GM21723 (cell line): ENCODE measurements at regions not wholly inside any gene's neighbourhood (a gene's known extent, or its start where the extent isn't known, plus 50 kb on each side); places are given as distances from the start of the nearest gene placed in this dataset.
"Not testable (repeated sequence)": the region's sequence is repeated elsewhere in the genome, so short reads cannot be mapped to it uniquely, and the experiment has no call there.

Source experiments
- ATAC-seq: cut with Tn5 transposase; IDR thresholded peaks from one replicate; pipeline ENCODE4 v1.9.1; 2021; ENCODE audit warnings: mild to moderate bottlenecking, moderate library complexity; ENCODE audit not compliant: unreplicated experiment

GRCh38 chr3:161894657-161895056 is 398.0 kb downstream of the OTOL1 start:
- ATAC-seq, result no peak

GRCh38 chr3:161905520-161906132 is 409.0 kb downstream of the OTOL1 start:
- no peak for ATAC-seq

GRCh38 chr3:161913786-161914389 is 417.3 kb downstream of the OTOL1 start:
- no peak for ATAC-seq

GRCh38 chr3:161914703-161915417 is 418.3 kb downstream of the OTOL1 start:
- no peak for ATAC-seq

- no peak for ATAC-seq
These were observed 418.8 kb downstream of the OTOL1 start for GRCh38 chr3:161915418-161915750.

GRCh38 chr3:161920196-161920595 is 423.6 kb downstream of the OTOL1 start:
- no peak for ATAC-seq

GRCh38 chr3:161925749-161926360 is 429.2 kb downstream of the OTOL1 start:
- no peak for ATAC-seq

DNA sequence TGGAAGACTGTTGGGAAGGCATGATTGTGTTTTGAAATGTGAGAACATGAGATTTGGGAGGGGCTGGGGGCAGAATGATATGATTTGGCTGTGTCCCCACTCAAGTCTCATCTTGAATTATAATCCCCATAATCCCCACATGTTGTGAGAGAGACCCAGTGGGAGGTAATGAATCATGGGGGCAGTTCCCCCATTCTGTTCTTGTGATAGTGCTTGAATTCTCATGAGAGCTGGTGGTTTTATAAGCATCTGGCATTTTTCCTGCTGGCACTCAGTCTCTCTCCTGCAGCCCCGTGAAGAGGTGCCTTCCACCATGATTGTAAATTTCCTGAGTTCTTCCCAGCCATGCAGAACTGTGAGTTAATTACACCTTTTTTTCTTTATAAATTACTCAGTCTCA is 430.5 kb downstream of the OTOL1 start:
- ATAC-seq, result no peak

GRCh38 chr3:161939918-161940620 is 443.5 kb downstream of the OTOL1 start:
- no peak for ATAC-seq

- no peak for ATAC-seq
These were observed 444.0 kb downstream of the OTOL1 start for GRCh38 chr3:161940621-161940965.

DNA sequence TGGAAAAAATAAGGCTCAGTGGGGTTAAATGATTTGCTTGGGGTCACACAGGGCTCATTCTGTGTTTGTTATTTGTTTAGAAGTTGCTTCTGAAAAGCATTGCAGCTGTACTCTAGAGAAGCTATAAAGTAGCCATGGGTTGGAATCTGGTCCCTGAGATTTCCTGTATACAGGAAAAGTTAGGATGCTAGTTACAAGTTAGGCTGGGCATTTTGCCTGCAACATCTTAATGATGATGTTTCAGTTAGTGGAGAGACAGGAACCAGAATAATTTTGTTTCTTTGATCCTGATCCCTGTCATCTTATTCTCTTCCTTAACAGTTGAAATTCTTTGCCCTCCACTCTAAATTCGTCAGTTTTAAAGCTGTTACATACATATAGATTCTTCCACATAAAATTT is 445.3 kb downstream of the OTOL1 start:
- ATAC-seq, result no peak

DNA sequence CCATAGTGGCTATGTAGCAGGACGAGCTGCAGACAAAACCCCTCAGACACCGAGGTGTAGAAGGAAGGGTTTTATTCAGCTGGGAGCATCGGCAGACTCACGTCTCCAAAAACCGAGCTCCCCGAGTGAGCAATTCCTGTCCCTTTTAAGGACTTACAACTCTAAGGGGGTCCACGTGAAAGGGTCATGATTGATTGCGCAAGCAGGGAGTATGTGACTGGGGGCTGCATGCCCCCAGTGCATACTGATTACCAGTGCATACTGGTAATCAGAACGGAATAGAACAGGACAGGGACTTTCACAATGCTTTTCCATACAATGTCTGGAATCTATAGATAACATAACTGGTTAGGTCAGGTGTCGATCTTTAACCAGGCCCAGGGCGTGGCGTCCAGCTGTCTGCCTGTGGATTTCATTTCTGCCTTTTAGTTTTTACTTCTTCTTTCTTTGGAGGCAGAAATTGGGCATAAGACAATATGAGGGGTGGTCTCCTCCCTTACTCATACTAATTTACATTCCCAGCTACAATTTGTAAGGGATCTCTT is 447.3 kb downstream of the OTOL1 start:
- not testable (repeated sequence) for ATAC-seq

- no peak for ATAC-seq
These were observed 449.9 kb downstream of the OTOL1 start for GRCh38 chr3:161946443-161946960.

- no peak for ATAC-seq
These were observed 453.8 kb downstream of the OTOL1 start for GRCh38 chr3:161950318-161950868.

GRCh38 chr3:161957467-161957866 is 460.9 kb downstream of the OTOL1 start:
- no peak for ATAC-seq

- no peak for ATAC-seq
These were observed 468.2 kb downstream of the OTOL1 start for GRCh38 chr3:161964857-161965256.

- no peak for ATAC-seq
These were observed 473.3 kb downstream of the OTOL1 start for GRCh38 chr3:161969867-161970266.

- no peak for ATAC-seq
These were observed 478.6 kb downstream of the OTOL1 start for GRCh38 chr3:161975201-161975600.

GRCh38 chr3:161977063-161977462 is 480.5 kb downstream of the OTOL1 start:
- ATAC-seq, result no peak

DNA sequence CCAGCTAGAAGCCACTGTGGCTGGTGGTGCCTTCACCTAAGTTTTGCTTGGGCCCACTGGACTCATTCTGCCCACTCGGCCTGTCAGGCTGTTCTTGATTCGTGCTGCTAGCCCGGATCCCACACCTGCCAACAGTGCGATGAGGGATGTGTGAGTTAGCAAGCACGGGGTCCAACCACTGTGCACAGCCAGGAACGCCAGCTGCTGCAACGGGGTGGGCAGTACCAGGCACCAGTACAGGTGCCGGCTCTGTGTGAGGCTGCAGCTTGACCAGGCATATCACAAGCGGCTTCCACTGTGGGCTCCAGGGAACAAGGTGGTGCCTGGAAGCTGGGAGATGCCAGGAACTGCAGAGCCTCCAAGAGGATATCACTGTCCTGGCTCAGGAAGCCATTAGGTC is 481.2 kb downstream of the OTOL1 start:
- ATAC-seq, result no peak

DNA sequence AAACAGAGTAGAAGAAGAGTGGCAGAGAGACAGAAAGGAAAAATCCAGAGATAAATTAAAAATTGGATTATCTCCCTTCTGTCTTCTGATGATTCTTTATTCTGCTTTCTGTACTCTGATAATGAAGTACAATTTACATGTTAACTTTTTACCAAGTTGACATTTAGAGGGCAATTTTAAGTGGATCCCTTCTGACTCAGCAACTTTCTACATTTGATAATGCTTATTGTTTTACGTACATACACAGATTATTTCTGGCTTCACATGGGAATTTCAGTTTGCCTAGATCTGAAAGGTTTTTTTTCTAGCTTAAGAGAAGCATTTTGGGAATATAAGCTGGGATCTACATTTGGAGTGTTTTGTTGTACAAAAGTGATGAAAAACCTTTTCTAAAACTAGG is 491.3 kb downstream of the OTOL1 start:
- no peak for ATAC-seq
